NCI-H748 treated with DMSO at 0.1 percent for 48 hours (cell line): ENCODE measurements at regions not wholly inside any gene's neighbourhood (a gene's known extent, or its start where the extent isn't known, plus 50 kb on each side); places are given as distances from the start of the nearest gene placed in this dataset.

ENCODE experiments used
- DNase-seq: peaks from one replicate; lab custom pipeline; 2025; lab: John Stamatoyannopoulos, UW

DNA sequence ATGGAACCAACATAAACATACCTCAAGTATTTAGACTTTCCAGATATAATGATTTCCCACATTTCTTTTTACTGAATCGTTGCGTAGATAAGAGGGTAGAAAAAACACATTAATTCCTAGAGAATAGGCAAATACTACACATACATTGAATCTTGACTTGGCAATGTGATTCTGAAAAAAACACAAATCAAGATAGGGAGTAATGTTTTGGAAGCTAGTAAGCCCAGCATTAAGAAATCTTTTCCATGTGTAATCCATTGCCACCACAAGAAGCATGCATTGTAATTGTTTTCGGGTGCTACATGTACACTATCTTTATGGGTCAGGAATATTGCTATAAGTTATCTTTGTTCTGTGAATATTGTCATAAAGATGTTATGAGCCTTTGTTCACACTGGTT is 269.8 kb upstream of the PDGFD start:
- DNase-seq, result no peak

DNA sequence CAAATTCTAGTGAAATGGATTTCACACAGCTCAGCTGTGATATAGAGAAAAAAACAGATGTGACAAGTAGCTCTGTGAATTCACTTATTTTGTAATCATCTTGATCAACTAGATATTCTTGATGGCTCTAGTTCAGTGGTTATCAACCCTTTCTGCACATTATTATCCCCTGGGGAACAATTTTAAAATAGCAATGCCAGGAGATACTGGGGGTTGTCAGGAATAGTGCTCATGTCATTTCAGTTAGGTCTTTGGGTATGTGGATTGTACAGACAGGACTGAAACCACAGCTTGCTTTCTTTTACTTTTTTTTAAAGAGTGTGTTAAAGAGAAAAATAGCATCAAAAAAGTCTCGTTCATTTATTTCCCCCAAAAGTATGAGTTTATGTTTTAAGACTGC is 269.0 kb upstream of the PDGFD start:
- DNase-seq, result no peak

DNA sequence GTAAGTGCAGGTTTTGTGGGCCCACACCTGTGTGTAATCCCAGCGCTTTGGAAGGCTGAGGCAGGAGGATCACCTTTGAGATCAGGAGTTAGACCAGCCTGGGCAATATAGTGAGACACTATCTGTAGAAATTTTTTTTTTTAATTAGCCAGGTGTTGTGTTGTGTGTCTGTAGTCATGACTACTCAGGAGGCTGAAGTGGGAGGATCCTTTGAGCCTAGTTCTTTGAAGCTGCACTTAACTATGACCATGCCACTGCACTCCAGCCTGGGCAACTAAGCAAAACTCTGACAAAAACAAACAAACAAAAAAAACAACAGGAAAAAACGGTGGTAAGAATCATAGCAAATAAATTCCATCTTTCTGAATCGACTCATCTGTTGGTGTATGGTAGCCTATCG is 268.6 kb upstream of the PDGFD start:
- no peak for DNase-seq

DNA sequence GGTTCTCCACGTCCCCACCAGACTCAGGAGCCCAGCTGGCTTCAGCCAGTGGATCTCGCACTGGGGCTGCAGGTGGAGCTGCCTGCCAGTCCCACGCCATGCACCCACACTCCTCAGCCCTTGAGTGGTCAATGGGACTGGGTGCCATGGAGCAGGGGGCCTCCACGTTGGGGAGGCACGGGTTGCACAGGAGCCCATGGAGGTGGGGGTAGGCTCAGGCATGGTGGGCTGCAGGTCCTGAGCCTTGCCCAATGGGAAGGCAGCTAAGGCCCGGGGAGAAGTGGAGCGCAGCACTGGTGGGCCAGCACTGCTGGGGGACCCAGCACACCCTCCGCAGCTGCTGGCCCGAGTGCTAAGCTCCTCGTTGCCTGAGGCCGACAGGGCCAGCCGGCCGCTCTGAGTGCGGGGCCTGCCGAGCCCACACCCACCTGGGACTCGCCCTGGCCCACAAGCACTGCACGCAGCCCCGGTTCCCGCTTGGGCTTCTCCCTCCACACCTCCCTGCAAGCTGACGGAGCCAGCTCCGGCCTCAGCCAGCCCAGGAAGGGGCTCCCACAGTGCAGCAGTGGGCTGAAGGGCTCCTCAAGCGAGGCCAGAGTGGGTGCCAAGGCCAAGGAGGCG is 258.5 kb upstream of the PDGFD start:
- no peak for DNase-seq

DNA sequence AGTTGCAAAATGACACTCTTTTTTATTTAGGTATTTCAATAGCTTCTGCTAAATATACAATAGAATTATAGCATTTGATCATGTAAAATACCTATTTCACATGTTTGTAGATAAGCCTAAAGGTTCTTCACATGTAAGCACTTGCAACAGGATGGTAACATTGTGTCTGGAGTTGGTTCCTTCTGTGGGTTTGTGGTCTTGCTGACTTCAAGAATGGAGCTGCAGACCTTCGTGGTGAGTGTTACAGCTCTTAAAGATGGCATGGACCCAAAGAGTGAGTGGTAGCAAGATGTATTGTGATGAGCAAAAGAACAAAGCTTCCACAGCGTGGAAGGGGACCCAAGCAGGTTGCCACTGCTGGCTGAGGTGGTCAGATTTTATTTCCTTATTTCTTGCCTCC is 246.4 kb upstream of the PDGFD start:
- no peak for DNase-seq

DNA sequence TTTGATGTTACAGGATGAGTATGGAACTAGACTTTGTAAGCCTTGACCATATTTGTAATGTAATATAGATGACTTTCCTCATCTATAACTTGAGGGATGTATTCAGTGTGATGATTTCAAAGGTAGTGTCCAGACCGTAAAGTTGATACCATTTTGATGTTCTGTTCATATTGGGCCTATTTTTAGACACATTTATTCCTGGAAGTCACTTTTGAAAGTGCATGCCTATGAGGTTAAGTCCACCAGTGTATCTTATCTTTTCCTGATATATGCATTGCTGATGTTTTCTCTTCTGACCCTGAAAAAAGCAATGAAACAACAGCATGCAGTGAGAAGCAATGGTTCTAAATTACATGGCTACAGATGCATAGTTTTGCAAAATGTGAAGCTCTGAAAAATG is 244.7 kb upstream of the PDGFD start:
- no peak for DNase-seq

DNA sequence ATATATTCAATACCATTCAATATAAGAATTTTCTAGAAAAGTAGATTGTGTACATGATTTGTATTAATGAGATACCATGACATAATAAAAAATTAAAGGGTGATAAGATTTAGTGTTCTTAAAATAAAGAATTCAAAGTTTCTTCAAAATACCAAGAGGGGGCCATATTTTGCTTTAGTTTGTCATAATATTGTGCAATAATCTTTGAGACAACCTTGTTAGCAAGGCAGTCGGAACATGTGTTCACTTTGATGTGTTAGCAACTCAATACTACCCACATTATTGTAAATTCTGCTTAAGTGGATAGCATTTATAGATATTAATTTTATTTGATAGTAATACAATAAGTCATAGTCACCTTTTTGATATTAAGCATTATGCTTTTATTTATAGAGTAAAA is 241.3 kb upstream of the PDGFD start:
- no peak for DNase-seq

DNA sequence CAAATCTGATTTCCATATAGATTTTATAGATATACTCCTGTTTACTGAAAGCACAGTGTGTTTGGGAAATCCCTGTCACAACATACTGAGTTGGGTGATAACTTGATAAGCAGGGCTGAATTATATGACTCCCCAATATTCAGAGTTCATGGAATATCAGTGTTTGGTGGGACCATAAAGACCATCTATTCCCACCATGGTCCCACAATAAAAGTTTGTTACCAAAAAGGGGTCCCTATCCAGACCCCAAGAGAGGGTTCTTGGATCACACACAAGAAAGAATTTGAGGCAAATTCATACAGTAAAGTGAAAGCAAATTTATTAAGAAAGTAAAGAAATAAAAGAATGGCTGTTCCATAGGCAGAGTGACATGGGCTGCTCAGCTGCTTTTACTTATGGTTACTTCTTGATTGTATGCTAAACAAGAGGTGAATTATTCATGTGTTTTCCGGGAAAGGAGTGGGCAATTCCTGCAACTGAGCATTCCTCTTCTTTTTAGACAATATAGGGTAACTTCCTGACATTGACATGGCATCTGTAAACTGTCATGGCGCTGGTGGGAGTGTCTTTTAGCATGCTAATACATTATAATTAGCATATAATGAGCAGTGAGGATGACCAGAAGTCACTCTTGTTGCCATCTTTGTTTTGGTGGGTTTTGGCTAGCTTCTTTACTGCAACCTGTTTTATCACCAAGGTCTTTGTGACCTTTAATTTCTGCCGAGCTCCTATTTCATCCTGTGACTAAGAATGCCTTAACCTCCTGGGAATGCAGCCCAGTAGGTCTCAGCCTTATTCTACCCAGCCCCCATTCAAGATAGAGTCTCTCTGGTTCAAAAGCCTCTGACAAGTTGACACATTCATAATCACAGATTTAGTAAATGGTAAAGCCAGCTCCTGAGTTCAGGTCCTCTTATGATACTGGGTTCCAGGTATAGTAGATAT is 240.6 kb upstream of the PDGFD start:
- DNase-seq, result no peak

DNA sequence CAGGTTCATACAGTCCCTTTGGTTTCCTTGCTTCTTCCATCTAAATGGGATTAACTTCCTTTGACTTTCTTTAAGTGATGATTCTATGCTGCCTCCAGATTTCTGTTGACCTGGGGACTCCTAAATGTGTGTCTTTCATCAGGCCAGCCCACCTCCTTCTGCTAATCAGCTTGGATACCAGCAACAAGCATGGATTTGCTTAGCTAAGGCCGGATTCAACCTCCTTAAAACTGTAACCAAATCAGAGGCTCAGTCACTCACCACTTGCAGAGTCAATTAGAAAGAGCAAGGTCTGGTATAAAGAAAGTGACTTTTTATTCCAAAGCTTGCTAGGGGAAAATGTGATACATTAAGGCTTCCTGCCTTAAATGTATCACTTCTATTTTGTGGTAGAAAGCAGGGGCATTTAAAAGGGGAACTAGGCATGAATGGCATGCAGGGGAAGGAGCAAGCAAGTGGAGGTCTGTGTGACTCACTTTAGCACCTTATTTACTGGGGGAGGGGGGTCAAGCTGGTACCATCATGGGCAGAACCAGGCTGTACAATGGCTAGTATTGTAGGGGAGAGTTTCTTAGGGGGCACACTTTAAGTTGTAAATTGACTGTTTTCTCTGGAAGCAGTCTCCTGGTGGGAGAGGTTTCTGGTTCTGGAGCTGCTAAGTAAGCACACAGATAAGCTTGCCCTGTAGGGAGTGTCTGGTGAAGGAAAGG is 239.0 kb upstream of the PDGFD start:
- no peak for DNase-seq

DNA sequence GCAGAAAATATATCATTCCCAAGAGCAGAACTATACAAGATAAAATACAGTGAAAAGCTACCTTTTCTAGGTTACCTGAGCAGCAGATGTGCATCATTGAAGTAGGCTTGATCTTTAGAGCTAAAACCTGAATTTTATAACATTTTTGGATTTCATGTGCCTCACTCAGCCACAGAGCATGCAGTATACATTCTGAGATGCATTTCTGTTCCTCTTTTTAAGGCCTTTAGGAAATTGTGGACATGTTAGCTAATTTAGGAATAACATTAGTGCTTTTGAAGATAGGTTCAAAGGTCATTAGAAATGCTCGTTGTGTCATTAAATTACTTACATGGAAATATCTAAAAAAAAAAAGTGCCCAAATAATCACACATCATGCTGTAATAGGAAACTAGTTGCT is 230.6 kb upstream of the PDGFD start:
- DNase-seq, result no peak

DNA sequence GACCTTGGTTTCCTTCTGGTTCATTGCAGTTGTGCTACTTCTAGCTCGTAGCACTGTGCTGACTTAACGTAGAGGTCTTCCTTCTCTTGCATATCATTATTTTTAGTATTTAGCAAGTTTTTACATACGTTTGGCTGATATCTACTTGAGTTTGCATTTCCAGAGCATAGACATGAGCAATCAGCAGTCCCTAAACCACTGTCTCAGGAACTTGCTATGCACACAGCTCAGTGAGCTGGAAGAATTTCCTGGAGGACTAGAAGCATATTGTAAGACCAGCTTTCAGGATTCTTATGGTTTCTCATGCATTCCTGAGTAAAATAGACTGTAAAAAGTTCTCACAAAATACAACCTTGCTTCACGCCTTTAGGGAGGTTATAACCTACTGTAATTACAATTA is 226.7 kb upstream of the PDGFD start:
- no peak for DNase-seq

DNA sequence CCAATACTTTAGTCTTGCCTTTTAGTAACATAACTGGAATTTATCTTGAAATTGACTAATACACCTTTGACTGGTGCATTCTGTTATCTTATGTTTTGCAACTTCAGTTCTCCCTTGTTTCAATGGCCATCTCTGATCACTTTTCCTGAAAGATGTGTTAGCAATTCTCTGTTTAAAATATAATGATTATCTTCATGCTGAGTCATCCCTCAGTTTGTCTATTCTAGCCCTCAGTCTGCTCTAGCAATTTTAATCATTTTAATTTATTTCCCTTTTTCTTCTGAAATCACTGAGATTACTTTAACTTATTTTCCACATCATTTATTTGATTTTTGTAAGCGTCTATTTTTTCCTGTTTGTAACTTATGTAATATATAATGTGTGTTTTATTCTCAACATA is 221.9 kb upstream of the PDGFD start:
- DNase-seq, result no peak

DNA sequence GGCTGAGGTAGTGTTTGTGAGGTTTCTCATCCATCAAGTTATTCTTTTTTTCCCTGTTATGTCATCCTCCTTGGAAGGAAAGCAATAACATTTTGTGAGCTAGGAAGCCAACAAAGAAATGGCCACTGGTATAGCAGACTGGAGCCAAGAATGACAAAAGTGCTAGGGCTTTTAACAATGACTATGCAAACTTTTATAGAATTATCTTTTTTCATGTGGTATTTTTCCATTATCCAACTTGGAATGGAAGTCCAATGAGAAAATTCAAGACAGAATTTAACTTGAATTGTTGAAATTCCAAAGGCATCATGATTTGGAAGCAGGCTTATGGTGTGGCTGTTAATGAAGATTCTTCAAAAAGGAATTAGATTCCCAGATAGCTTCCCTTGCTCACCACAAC is 216.4 kb upstream of the PDGFD start:
- no peak for DNase-seq

DNA sequence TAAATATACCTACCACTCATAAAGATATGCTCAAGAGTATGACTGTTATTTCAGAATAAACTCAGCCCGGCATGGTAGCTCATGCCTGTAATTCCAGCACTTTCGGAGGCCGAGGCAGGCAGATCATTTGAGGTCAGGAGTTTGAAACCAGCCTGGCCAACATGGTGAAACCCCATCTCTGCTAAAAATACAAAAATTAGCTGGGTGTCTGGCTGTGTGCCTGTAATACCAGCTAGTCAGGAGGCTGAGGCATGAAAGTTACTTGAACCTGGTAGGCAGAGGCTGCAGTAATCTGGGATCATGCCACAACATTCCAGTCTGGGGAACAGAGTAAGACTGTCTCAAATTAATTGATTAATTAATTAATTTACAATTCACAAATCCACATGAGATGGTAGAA is 208.2 kb upstream of the PDGFD start:
- DNase-seq, result no peak

DNA sequence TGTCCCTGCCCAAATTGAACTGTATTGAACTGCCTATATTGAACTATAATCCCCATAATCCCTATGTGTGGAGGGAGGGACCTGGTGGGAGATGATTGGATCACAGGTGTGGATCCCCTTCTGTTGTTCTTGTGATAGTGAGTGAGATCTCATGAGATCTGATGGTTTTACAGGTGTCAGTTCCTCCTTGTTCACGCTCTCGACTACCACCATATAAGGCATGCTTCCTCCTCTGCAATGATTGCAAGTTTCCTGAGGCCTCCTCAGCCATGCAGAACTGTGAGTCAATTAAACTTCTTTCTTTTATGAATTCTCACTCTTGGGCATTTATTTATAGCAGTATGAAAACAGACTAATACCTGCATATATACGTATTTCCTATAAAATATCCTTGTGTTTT is 206.5 kb upstream of the PDGFD start:
- DNase-seq, result no peak

DNA sequence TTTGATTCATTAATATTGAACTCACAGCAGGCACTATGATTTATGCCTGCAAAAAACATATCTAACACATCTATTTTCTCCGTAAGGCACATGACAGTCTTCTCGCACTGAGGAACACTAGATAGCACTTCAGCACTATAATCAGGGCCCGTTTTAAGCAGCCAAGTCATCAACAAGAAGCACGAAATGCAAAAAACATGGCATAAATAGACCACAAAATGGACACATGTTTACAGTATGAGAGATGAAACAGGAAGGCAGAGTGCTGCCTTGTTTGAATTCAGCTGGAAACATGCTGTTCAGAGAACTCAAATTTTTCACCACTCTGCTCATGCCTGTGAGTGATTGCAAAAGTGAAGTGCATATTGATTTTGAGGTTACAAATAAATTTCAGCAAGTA is 205.8 kb upstream of the PDGFD start:
- no peak for DNase-seq

DNA sequence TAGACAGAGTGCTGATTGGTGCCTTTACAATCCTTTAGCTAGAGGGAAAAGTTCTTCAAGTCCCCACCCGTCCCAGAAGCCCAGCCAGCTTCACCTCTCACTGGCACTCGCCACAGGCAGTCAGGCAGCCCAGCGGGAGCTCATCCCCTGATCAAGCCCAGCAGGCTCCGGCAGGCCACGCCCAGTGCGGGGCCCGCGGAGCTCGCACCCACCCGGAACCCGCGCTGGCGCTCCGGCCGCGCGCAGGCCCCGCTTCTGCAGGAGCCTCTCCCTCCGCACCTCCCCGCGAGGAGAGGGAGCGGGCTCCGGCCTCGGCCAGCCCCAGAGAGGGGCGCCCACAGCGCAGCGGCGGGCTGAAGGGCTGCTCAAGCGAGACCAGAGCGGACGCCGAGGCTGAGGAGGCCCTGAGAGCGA is 202.4 kb upstream of the PDGFD start:
- DNase-seq, result no peak

DNA sequence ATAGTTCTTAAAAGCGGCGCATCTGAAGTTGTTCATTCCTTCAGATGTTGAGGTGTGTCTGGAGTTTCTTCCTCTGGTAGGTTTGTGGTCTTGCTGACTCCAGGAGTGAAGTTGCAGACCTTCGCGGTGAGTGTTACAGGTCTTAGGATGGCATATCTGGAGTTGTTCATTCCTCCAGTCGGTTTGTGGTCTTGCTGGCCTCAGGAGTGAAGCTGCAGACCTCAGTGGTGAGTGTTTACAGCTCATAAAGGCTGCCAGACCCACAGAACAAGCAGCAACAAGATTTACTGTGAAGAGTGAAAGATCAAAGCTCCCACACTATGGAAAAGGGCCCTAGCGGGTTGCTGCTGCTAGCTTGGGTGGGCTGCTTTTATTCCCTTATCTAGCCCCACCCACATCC is 201.7 kb upstream of the PDGFD start:
- no peak for DNase-seq

DNA sequence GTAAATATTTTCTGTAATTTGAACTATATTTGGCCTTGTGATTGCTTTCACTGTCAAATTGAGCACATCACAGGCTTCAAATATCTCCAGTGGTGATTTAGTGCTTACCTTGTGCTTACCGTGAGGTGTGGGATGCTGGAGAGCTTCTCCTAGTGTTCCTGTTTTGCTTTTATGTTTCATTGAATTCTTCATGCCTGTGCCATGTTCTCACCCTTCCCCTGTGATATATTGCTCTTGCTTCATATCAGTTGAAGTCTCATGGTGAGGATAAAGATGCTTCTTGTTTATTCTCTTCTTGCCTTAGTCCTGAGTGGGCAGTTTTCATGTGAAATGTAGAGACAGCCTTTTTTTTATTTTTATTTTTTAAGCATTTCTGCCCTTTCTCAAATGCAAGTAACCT is 198.0 kb upstream of the PDGFD start:
- no peak for DNase-seq

DNA sequence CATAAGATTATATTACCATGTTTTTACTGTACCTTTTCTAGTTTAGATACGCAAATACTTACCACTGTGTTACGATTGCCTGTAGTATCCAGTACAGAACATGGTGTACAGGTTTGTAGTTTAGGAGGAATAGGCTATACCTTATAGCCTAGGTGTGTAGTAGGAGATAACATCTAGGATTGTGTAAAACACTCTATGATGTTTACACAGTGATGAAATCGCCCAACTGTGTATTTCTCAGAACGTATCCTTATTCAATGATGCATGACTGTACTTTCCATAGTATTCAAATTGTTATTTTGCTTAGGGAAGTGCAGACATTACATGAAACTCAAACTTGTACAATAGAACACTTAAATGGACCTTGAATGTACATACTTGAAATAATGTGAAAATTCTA is 188.1 kb upstream of the PDGFD start:
- DNase-seq, result peak; percentile 17

DNA sequence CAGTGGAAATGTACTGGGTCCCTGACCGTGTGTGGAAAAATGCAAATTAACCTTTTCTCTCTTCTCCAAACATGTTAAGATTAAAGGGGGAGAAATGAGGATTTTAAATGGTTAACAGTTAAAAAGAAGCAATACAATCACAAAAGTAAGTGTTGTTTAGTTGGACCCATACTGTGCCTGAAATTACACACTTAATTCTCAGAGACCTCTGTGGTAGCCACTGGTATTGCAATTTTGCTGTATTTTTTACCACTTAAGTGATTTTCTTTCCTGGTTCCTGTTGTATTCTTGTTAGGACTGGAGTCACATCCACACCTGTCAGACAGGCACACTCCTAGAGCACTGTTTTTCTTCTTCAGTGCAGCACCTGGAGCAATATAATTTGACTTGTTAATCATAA is 179.6 kb upstream of the PDGFD start:
- DNase-seq, result peak; percentile 88

DNA sequence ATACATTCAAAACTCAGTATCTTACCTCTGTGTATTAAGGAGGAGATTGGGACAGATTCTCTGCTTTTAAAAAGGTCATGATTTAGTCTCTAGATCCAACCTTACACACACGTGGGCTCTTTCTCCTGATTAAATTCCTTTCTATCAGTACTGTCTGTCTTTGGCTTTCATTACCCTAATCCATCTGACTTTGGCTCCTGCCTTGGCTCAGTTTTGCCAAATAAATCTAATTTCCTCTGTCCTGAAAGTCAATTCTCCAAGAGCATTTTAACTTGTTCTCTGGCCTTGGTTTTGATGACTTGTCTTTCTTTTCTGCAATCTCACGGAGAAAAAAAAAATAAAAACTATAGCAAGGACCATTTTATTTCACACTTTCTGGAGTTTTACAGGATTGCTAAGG is 176.6 kb upstream of the PDGFD start:
- DNase-seq, result no peak

DNA sequence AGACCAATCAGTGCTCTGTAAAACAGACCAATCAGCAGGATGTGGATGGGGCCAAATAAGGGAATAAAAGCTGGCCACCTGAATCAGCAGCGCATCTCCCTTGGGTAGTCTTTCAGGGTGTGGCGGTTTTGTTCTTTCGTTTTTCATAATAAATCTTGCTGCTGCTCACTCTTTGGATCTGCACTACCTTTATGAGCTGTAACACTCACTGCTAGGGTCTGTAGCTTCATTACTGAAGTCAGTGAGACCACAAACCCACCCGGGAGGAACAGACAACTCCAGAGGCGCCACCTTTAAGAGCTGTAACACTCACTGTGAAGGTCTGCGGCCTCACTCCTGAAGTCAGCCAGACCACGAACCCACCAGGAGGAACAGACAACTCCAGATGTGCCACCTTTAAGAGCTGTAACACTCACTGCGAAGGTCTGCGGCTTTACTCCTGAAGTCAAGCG is 175.5 kb upstream of the PDGFD start:
- DNase-seq, result no peak
